Fibroblast of skin of abdomen (primary cell): ENCODE measurements at regions not wholly inside any gene's neighbourhood (a gene's known extent, or its start where the extent isn't known, plus 50 kb on each side); places are given as distances from the start of the nearest gene placed in this dataset.

Experiments
- DNase-seq: peaks from one replicate; pipeline ENCODE4 v3.0.0-alpha.2; 2013

DNA sequence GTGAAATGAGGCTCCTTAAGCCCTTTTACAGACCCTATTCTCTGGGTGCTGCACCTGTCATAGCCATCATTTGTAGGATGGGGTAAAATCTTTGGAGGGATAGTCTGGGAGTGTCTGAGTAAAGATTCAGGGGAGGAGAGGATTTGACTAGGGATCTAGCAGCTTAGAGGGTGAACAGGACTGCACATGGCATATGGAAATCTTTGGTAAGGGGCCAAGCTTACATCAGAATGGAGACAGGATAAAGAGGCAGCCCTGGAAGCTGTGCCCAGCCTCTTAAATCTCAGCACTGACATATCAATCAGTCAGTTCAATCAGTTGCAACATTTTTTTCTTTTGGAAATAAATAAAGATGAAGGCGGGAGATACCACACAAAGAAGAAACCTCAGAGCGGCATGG is 301.8 kb upstream of the CADM1 start:
- no peak for DNase-seq

DNA sequence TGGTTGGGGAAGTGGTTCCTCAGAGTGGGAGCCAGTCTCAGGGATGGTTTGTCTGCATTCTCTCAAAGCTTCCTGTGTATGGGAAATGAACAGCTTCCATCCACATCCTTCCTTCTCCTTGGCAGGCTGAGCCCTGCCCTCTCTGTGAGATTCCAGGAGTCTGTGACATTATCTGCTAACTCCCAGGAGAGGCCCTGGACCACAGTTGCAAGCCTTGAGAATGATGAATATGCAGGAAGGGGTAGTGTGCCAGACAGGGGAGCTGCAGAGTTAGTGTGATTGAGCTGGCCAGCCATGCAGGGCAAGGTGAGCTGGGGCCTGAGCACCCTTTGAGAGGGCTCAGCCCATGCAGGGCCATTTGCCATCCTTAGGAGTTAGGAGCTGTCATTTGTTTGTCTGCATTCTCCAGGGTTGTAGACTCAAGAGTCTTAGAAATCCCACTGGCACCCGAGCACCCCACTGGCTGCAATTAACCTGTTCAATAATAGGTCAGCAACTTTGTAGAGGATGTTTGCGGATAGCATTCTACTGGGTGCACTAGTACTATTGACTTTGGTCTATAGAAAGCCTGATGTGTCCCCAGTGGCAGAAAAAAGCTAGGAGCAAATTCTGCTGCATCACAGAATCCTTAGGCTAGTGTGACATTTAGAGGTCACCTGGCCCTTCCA is 299.0 kb upstream of the CADM1 start:
- no peak for DNase-seq

DNA sequence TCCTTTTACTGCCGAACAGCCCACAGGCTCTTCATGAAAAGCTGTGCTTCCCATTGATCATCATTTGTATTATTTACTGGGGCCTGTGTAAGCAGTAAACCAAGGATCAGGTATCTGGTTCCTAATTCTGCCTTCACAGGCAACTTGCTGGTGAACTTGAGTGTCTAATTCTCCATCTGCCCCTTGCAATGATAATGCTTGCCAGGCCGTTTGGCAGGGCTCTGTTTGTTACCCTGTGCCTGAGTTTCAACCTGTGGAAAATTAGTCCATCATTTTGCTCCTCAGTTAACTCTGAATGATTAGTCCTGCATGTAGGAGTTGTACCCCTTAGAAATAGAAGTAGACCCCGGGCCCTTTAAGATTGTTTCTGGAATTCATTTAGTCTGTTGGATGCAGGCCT is 298.4 kb upstream of the CADM1 start:
- DNase-seq: no peak

DNA sequence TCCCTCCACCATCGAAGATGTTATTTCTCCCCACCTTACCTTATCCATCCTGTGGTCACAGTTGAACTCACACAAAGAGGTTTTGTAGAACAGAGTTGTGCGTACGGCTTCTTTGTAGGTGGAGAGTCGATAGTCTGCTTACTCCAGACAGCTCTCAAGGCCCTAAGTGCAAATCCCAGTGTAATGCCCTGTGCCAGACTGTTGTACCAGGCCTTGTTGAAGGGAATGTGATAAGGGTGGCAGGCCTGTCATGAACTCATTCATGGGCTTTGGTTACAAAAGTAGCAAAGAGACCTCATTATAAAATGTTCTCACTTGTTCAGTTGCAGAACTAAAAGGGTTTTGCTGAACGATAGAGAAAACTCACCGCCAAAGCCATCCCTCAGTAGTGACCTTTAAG is 288.7 kb upstream of the CADM1 start:
- no peak for DNase-seq

DNA sequence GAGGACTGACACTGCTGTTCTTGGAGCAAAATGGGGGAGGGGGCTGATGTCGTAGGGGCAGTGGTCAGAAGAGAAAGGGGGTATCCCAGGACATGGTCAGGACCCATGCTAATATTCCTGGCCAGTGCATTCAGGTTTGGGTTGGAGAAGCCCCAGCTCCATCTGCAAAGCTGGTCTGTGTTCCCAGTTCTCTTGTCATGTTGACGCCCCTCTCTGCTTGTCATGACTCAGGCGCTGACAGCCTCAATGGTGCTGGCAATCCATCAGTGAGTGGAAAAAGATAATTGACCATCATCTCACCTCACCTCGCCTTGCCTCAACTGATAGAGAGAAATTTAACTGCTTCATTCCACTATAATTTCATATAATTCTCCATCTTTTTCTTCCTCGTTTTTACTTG is 283.1 kb upstream of the CADM1 start:
- DNase-seq: no peak

DNA sequence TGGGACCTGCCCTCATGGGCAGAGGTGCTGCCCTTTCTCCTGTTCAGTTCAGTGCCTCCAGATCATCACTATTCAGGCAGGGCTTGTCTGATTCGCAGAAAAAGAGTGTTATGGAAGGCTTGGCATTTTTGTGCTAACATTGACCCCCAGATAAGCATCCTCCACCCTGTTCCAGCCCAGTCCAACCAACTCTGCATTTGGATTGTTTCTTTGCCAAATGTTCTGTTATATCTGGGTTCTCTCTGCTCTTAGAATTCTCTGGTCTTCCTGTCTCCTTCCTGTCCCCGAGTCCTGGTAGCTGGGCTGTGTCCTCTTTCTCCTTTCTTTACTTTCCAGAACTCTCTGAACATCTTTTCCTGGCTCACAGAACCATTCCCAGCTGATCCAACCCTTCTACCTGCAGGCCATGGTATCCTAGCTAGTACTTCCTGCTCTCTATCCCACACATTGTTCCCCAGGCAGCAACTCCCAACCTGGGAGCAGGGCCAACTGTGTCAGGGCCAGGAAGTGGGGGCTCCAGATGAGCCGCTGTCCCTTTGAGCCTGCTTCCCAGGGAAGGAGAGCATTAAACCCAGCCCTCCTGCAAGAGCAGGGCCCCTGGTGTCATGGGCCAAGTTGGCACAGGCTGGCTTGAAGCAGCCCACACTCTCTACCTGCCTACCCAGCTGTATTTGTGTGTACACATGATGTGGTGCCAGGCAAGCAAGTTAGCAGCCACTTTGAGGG is 280.7 kb upstream of the CADM1 start:
- peak; percentile 10 for DNase-seq

DNA sequence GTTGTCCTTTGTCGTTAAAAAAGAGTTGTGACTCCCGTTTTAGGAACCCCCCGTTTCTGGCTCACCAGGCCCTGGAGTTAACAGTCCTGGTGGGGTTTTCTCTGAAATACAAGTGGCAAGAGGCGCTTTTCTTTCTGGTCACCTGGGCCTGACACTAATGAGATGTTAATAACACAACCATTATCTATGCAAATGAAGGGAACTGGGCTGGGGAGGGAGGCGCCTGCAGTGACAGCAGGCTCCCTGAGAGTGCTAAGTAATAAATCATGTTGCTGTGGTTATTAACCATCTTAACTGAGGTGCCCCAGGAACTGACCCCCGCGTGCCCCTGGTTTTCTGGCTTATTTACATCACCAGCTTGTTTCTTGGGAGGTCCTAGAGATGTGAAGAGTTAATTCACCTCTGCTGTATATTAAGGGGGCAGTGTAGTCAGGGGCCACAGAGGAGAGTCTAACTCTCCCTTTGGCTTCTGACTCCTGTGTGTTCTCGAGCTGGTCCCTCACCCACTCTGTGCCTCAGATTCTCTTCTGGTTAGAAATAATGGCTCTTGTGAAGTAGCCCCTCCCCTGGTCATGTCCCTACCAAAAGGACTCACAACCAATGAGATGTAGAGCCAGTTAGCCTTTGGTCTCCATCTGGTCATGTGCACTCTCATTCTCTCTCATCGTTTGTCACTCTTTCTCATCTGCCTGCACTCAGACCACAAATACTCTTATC is 276.6 kb upstream of the CADM1 start:
- DNase-seq: no peak

DNA sequence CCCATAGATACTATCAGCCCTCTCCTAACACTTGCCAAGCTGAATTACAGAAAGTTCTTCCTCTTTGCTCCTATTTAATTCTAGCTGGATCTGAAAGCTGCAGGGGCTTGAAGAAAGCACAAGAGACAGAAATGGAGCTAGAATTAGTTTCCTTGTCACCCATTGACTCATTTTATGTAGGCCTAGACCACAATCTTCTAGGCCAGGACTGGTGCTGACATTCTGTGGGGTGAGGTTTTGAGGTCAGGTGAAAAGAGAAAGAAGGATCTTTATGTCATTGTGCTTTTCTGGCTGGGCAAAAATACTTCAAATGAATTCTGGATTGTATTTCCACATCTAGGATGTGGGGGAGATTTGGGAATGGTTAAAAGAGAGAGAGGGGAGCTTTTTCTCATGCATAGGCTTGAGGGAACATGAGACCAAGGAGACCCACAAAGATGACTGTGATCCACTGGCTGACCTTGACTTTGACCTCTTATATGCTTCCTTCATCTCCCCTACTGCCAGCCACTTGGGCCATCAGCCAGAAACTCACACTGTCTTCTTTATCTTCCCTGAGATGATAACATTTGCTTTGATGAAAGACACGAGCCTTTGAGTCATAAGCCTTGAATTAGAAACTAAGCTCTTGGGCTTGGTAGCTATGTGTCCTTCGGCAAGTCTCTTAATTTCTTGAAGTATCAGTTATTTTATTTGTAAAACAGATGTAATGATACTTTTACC is 274.9 kb upstream of the CADM1 start:
- DNase-seq: no peak

DNA sequence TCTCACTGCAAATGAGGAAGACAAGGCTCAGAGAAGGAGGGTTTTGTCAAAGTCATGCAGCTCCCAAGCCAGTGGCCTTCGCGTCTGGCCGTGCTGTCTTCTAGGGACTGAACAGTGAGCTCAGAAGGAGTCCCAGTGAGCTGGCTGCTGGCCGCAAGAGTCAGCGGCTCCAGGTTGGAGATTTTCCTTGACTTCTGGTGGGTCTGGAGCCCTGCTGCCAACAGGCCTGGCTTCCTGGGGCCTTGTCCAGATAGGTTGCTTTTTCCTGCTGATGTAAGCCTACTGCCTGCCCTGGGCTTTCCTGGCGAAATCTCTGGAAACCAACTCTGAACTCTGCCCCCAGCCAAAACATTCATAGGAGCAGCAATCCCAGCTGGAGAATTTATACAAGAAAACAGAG is 272.7 kb upstream of the CADM1 start:
- no peak for DNase-seq

DNA sequence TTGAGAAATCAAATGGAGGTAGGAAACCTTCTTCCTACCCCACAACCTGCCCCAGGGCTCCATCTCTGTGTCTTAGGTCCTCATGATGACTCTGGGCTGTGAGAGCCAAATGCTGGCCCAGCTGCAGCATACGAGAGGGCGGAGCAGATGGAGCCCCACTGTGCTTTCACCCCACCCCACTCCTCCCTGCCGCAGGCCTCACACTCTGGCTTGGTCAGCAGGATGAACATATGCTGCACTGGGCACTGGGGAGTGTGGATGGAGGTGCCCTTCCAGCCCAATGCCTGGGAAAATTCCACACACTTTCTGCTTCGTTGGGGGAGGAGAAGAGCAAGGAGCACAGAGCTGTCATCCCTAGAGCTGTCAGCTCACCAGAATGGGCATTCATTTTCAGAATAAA is 271.6 kb upstream of the CADM1 start:
- no peak for DNase-seq

DNA sequence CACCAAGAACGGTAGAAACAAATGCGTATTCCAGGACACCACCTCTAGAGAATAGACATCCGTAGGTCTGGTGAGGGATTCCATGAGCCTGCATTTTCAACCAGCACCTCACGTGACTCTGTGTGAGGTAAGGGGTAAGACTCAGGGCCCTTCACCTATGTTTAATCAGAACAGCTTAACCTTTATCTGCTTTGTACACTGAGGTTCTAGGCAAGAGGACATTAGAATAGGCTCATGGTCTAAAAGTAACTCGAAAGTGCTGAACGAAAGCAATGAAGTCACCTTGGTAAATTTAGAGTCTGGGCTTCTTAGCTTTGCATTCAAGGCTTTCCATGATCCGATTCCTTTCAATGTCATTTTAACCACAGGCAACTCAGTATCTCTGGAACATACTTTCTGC is 270.5 kb upstream of the CADM1 start:
- DNase-seq: no peak

DNA sequence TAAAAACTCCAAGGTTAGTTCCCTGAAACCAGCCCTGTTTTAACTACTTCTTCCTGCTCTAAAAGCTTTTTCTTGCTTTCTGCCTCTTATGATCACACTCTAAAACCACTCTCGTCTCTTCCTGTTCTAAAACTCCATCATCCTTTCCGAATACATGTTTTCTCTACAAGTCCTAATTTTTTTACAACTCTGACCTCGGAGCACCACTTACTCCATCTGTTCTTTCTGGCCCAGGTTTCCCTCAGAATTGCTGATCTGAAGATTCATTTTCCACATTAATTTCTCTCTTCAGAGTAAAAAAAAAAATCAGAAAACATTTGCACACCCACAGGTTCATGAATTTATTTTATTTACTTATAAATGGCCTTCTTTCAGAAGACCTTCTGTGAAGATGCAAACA is 265.7 kb upstream of the CADM1 start:
- no peak for DNase-seq

DNA sequence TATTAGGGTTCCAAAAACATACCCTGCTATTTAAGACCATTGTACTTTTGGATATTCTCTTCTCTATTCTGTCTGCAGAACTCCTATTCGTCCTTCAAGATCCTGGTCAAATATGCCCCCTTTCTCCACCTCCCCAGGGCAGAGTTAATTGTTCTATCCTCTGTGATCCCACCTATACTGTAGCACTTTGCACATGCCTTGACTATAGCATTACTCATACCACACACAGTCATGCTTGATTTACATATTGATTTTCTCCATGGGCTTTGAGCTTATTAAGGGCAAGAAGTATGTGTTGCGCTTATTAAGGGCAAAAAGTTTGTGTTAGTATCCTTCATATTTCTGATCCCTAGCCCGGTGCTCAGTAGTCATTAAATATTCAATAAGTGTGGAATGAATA is 263.7 kb upstream of the CADM1 start:
- no peak for DNase-seq

DNA sequence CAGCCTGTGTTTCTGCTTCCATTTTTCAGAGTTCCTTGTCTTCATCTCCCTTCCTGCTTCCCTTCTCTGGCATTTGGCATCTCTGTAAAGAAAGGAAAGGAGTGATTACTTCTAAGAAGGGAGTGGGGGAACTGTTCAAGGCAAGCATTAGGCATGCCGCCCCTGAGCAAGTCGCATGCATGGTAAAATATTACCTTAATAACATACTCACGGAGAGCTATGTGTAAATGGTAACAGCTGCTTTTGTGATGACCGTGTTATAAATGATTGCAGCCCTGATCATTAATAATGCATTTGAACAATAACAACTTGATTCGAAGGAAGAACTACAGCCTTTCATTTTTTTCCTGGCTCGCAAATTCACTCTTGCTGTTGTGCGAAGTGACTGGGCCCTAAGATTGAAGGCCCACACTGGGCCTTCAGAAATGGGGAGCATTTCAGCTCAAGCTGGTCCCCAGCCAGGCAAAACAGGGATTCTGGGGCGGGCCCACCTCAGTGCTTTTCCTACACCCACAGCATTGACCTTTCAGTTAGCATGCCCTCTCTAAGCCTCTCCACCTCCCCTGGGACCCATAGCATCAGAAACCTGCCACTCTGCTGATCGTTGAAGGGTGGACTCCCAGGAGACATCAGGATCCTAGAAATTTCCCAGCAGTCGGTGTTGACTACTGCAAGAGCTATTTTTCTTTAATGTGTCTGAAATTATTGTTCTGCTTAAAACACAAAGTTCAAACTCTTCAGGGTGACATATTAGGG is 263.0 kb upstream of the CADM1 start:
- DNase-seq: peak; percentile 10

DNA sequence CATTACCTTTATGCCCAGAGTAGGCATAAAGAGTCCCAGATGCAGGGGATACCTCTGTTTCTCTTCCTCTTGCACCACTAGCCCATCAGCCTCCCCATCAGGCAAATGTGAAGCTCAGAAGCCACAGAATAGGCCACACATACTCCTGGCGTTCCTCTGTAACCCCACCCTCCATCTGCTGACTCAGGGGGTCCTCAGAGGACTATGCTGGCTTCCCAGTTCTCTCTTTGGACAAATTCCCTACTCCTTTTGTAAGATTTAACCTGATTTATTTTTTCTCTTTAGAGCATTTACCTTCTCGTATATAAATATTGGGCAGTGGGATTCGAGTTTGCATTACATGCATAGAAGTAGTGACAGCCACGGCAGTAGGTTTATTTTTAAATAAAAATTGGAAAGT is 262.3 kb upstream of the CADM1 start:
- DNase-seq: no peak

DNA sequence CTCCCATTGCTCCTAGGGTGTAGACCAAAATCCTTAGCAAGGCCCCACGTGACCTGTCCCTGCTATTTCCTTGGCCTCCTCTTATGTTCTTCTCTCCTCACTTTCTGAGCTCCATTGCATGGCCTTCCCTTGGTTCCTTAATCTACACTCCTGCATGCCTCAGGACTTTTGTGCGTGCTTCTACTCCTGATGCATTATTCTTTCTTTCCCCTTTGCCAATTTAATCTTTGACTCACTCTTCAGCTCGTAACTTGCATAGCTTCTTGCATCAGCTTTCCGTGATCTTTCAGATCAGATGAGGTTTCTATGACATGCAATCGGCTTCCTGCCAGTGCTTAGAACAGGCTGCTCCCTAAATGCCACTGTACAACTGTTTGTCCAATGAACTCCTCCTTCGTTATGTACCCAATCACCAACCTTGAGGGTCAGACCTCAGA is 261.6 kb upstream of the CADM1 start:
- peak; percentile 89 for DNase-seq

DNA sequence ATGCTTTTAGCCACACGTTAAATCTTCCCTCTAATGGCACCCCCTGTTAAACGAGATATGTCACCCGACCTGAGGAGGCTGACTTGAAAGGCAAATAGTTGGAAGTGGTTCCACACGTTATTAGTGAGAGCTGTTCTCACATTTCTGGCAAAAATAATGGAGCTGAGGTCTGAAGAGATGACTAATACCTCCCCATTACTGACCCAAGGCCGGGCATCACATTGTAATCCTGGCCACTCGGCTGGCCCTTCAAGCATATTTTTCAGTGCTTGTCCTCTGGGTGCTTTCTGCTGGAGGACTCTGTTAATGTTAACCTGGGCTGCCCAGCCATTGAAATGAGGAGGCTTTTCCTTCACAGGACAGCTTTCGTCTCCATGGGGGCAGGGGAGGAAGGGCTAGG is 260.0 kb upstream of the CADM1 start:
- peak; percentile 14 for DNase-seq

DNA sequence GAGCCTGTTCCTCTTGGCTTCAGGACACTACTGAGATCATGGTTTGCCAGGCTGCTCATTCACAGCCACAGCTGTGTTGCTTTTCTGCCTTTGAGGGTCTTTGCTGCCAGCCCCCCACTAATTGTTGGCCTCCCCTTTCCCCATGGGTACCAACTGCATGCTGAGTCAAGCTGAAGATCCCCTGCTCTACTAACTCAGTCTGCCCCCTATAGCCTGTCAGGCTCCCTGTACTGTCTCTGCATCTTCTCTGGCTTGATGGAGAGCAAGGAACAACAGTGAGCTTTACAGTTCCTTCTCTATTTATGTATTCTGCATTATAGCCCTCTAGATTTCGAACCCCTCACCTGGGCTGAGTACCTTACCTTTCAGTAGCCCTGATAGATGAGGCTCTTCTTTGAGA is 257.6 kb upstream of the CADM1 start:
- DNase-seq: no peak

DNA sequence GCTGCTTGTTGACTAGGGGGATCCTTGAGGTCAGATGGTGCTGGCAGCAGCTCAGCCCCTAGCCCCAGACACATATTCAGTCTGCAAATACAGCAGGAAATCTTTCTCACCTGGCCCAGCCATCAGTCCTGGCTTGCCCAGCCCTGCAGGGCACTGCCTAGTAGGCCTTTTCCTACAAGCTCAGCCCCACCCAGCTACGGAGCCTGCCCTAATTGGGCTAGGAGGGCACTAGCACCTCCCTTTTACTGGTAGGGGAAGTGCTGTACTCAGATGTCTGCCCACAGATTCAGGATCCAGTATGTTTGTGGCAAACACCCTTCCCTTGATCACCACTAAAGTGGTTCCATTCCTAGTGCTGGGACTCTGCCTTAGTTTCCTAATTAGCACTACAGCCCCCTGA is 257.1 kb upstream of the CADM1 start:
- DNase-seq: no peak

DNA sequence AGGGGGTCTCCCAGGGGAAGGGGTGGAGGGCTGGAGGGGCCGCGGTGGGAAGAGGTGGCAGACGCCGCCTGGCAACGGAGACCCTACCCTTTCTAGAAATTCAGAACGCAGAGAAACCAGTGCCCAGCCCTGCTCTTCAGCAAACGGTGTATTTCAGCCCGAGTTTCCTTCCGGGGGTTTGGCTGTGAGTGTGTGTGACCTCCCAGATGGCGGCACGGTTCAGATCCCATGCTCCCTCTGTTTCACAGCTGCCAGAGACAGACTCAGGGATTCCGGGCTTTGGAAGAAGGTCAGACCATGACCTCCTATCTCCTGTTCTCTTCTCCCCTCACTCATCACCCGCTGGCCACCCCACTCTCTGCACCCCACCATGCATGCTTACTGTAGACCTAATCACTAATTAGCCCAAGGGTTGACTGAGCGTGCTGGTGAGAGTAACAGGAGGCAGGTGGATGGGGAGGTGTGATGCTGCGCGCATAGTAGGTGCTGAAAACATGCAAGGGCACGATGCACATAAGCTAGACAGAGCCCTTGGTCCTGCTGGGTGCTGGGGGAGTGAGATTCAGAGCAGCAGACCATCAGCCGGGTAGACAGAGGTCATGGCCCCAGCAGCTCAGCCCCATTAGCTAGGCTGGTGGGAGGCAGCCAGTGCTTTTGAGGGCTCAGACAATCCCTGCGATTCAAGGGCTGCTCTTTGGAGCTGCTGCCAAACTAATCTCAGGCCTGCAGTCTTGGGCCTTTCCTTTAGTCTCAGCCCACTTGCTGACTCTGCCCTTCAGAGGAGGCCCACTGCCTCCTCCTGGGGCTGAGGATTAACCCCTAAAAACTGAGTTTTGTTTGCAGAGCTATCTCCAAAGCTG is 256.5 kb upstream of the CADM1 start:
- peak; percentile 23 for DNase-seq
